HL-60 (cell line): ENCODE measurements at regions not wholly inside any gene's neighbourhood (a gene's known extent, or its start where the extent isn't known, plus 50 kb on each side); places are given as distances from the start of the nearest gene placed in this dataset.

Experiments
- DNase-seq, 2 experiments: peaks; one replicate each; pipeline ENCODE4 v3.0.0-alpha.2; 2010 to 2020; ENCODE audit warnings: low read depth in 1 of 2, low spot score in 1 of 2
- H3K27ac ChIP-seq: fragments of 250-450 bp; sonication (Bioruptor Pico); replicated peaks from 2 replicates; pipeline ENCODE4 v1.5.1; 2020; ENCODE audit warnings: mild to moderate bottlenecking, moderate library complexity
- H3K27me3 ChIP-seq: fragments of 250-450 bp; sonication (Bioruptor Pico); 2 replicates; pipeline ENCODE4 v1.5.1; 2021; ENCODE audit warnings: mild to moderate bottlenecking, moderate library complexity; ENCODE audit not compliant: insufficient read depth, poor library complexity, severe bottlenecking
- H3K4me3 ChIP-seq: replicated peaks from 2 replicates; pipeline ENCODE4 v1.5.1; 2011; ENCODE audit warnings: mild to moderate bottlenecking, control low read depth, low read length; ENCODE audit not compliant: insufficient read depth
- GABPA ChIP-seq: IDR thresholded peaks from 2 replicates; pipeline ENCODE4 v1.6.1; 2012; ENCODE audit warnings: low read depth
- POLR2AphosphoS5 ChIP-seq: IDR thresholded peaks from 2 replicates; pipeline ENCODE4 v1.6.1; 2012; ENCODE audit warnings: low read depth
- SPI1 ChIP-seq: IDR thresholded peaks from 2 replicates; pipeline ENCODE4 v1.6.1; 2012; ENCODE audit warnings: low read depth, mild to moderate bottlenecking, borderline replicate concordance
- TF ChIP-seq, protein P1 (sequence below): IDR thresholded peaks from 2 replicates; pipeline ENCODE4 v1.6.1; 2012; ENCODE audit warnings: low read depth; ENCODE audit not compliant: insufficient replicate concordance
- TF ChIP-seq, protein P2 (sequence below): IDR thresholded peaks from one replicate; pipeline ENCODE4 v1.5.1; 2011; ENCODE audit warnings: low read length, control low read depth, inconsistent platforms; ENCODE audit not compliant: insufficient read depth

DNA sequence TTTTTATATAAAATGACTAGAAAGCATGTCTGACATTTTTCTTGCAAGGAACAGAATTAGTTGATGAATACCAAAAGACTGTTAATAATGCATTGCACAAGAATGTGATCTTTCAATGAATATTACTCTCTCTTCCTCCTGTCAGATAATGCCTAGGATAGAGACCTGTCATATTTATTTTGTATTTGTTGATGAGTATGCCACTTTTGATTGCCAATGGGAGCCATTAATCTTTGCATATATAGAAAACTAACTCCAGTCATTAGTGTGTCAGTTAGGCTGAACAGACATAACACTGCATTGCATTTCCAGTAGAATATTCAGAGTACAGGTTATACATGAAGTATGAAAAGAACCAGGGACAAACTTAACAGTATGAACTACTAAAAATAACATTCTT is 1125.3 kb downstream of the LRFN5 start:
- no peak for DNase-seq
- Histone ChIP-seq H3K27ac (no peak overlapping the region), H3K27me3 (no peaks in the 10 kb centered on the region), H3K4me3 (no peak overlapping the region)
- TF ChIP-seq POLR2AphosphoS5: no peak
- TF ChIP-seq SPI1: no peak
- TF ChIP-seq, protein P1, sequence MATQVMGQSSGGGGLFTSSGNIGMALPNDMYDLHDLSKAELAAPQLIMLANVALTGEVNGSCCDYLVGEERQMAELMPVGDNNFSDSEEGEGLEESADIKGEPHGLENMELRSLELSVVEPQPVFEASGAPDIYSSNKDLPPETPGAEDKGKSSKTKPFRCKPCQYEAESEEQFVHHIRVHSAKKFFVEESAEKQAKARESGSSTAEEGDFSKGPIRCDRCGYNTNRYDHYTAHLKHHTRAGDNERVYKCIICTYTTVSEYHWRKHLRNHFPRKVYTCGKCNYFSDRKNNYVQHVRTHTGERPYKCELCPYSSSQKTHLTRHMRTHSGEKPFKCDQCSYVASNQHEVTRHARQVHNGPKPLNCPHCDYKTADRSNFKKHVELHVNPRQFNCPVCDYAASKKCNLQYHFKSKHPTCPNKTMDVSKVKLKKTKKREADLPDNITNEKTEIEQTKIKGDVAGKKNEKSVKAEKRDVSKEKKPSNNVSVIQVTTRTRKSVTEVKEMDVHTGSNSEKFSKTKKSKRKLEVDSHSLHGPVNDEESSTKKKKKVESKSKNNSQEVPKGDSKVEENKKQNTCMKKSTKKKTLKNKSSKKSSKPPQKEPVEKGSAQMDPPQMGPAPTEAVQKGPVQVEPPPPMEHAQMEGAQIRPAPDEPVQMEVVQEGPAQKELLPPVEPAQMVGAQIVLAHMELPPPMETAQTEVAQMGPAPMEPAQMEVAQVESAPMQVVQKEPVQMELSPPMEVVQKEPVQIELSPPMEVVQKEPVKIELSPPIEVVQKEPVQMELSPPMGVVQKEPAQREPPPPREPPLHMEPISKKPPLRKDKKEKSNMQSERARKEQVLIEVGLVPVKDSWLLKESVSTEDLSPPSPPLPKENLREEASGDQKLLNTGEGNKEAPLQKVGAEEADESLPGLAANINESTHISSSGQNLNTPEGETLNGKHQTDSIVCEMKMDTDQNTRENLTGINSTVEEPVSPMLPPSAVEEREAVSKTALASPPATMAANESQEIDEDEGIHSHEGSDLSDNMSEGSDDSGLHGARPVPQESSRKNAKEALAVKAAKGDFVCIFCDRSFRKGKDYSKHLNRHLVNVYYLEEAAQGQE: no peak
- no peak for TF ChIP-seq GABPA
- TF ChIP-seq, protein P2, sequence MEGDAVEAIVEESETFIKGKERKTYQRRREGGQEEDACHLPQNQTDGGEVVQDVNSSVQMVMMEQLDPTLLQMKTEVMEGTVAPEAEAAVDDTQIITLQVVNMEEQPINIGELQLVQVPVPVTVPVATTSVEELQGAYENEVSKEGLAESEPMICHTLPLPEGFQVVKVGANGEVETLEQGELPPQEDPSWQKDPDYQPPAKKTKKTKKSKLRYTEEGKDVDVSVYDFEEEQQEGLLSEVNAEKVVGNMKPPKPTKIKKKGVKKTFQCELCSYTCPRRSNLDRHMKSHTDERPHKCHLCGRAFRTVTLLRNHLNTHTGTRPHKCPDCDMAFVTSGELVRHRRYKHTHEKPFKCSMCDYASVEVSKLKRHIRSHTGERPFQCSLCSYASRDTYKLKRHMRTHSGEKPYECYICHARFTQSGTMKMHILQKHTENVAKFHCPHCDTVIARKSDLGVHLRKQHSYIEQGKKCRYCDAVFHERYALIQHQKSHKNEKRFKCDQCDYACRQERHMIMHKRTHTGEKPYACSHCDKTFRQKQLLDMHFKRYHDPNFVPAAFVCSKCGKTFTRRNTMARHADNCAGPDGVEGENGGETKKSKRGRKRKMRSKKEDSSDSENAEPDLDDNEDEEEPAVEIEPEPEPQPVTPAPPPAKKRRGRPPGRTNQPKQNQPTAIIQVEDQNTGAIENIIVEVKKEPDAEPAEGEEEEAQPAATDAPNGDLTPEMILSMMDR: no peak

DNA sequence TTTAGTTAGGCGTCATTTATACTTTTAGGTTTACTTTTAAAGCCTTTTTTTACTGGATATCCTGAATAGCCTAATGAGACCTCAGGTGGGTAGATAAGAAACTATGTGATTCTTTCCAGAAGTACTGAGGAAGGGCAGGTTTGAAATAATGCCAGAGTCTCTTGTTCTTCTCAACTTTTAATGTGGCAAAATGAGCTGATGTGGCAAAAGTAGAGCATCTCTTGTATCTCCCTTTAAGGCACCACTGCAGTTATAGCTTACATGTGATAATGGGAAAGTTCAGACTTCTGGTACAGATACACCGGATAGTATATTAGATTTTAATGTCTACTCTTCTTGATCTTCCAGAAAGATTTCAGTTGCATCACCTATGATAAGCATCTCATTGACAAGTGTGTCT is 1124.8 kb downstream of the LRFN5 start:
- no peak for DNase-seq
- Histone ChIP-seq H3K4me3 (no peak overlapping the region), H3K27ac (no peak overlapping the region), H3K27me3 (no peaks in the 10 kb centered on the region)
- TF ChIP-seq POLR2AphosphoS5: no peak
- TF ChIP-seq, protein P1: no peak
- no peak for TF ChIP-seq GABPA
- TF ChIP-seq SPI1: no peak
- TF ChIP-seq, protein P2: no peak

DNA sequence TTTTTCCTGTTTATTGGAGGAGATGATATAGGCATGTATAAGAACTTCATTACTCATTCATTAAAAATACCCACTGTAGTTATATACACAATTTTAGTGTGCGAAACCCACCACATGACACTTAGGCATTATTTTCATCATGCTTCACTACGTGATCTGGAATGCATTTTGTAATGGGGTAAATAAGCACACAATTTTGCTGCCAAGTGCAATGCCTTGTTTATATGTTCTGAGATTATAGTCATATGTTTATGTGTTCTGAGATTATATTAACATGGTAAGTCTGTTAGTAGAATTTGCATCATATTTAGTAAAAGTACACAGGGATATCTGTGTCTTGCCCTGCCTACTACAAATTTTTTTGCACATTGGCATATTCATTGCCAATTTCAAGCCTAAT is 1123.0 kb downstream of the LRFN5 start:
- Histone ChIP-seq H3K27ac (no peak overlapping the region), H3K27me3 (no peaks in the 10 kb centered on the region), H3K4me3 (no peak overlapping the region)
- DNase-seq: no peak
- TF ChIP-seq POLR2AphosphoS5: no peak
- TF ChIP-seq, protein P1: no peak
- no peak for TF ChIP-seq SPI1
- TF ChIP-seq, protein P2: no peak
- TF ChIP-seq GABPA: no peak
